ENCODE measurements at regions not wholly inside any gene's neighbourhood (a gene's known extent, or its start where the extent isn't known, plus 50 kb on each side); places are given as distances from the start of the nearest gene placed in this dataset.

DNA sequence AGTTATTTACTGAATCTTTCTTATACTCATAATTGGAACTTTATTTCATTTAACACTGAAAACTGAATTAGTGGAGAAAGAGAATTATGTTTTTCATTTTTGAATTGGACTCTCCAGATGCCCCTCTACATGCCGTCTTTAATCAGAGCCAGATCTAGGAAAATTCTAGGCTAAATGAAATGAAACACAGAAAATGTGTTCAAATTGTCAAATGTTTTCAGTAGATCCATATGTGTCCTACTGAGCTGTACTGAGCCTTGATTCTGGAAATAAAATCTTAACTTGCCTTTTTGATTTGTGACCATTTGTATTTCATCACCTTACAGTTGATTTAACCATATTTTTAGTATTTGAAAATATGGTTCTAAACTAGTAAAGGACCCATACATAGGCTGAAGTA, 64.0 kb upstream of the GK2 start (continued):
- TF ChIP-seq, protein P1, sequence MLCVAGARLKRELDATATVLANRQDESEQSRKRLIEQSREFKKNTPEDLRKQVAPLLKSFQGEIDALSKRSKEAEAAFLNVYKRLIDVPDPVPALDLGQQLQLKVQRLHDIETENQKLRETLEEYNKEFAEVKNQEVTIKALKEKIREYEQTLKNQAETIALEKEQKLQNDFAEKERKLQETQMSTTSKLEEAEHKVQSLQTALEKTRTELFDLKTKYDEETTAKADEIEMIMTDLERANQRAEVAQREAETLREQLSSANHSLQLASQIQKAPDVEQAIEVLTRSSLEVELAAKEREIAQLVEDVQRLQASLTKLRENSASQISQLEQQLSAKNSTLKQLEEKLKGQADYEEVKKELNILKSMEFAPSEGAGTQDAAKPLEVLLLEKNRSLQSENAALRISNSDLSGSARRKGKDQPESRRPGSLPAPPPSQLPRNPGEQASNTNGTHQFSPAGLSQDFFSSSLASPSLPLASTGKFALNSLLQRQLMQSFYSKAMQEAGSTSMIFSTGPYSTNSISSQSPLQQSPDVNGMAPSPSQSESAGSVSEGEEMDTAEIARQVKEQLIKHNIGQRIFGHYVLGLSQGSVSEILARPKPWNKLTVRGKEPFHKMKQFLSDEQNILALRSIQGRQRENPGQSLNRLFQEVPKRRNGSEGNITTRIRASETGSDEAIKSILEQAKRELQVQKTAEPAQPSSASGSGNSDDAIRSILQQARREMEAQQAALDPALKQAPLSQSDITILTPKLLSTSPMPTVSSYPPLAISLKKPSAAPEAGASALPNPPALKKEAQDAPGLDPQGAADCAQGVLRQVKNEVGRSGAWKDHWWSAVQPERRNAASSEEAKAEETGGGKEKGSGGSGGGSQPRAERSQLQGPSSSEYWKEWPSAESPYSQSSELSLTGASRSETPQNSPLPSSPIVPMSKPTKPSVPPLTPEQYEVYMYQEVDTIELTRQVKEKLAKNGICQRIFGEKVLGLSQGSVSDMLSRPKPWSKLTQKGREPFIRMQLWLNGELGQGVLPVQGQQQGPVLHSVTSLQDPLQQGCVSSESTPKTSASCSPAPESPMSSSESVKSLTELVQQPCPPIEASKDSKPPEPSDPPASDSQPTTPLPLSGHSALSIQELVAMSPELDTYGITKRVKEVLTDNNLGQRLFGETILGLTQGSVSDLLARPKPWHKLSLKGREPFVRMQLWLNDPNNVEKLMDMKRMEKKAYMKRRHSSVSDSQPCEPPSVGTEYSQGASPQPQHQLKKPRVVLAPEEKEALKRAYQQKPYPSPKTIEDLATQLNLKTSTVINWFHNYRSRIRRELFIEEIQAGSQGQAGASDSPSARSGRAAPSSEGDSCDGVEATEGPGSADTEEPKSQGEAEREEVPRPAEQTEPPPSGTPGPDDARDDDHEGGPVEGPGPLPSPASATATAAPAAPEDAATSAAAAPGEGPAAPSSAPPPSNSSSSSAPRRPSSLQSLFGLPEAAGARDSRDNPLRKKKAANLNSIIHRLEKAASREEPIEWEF (IDR thresholded peaks at IDR 0.05; ENCODE audit: insufficient replicate concordance, low read depth, low read length) = no peak
- TF ChIP-seq SMAD1 (IDR thresholded peaks at IDR 0.05; ENCODE audit: low read depth, partially characterized antibody) = no peak
- TF ChIP-seq HDAC6 (IDR thresholded peaks at IDR 0.05; ENCODE audit: unreplicated experiment) = no peak
- no peak for TF ChIP-seq SRF (IDR thresholded peaks at IDR 0.05; ENCODE audit: low read depth in 2 of 2, low read length in 2 of 2)
- TF ChIP-seq, protein P2, sequence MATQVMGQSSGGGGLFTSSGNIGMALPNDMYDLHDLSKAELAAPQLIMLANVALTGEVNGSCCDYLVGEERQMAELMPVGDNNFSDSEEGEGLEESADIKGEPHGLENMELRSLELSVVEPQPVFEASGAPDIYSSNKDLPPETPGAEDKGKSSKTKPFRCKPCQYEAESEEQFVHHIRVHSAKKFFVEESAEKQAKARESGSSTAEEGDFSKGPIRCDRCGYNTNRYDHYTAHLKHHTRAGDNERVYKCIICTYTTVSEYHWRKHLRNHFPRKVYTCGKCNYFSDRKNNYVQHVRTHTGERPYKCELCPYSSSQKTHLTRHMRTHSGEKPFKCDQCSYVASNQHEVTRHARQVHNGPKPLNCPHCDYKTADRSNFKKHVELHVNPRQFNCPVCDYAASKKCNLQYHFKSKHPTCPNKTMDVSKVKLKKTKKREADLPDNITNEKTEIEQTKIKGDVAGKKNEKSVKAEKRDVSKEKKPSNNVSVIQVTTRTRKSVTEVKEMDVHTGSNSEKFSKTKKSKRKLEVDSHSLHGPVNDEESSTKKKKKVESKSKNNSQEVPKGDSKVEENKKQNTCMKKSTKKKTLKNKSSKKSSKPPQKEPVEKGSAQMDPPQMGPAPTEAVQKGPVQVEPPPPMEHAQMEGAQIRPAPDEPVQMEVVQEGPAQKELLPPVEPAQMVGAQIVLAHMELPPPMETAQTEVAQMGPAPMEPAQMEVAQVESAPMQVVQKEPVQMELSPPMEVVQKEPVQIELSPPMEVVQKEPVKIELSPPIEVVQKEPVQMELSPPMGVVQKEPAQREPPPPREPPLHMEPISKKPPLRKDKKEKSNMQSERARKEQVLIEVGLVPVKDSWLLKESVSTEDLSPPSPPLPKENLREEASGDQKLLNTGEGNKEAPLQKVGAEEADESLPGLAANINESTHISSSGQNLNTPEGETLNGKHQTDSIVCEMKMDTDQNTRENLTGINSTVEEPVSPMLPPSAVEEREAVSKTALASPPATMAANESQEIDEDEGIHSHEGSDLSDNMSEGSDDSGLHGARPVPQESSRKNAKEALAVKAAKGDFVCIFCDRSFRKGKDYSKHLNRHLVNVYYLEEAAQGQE (IDR thresholded peaks at IDR 0.05; ENCODE audit: low read depth, low read length) = no peak
- no peak for TF ChIP-seq KAT2A (conservative IDR thresholded peaks at IDR 0.05; ENCODE audit: control insufficient read depth, low read depth, low read length)
